ENCODE measurements at regions not wholly inside any gene's neighbourhood (a gene's known extent, or its start where the extent isn't known, plus 50 kb on each side); places are given as distances from the start of the nearest gene placed in this dataset.

GRCh38 chr17:15124264-15124595 lies 140.9 kb downstream of the PMP22 start:
- TF ChIP-seq POLR2A (IDR thresholded peaks at IDR 0.05) (no peak), CTCF (IDR thresholded peaks at IDR 0.05) (no peak)

Measured in Peyer's patch (tissue), 4 donors.